GM12874 (cell line): ENCODE measurements at regions not wholly inside any gene's neighbourhood (a gene's known extent, or its start where the extent isn't known, plus 50 kb on each side); places are given as distances from the start of the nearest gene placed in this dataset.

ENCODE experiments used
- TF ChIP-seq, protein P1 (sequence below): IDR thresholded peaks from 2 replicates; pipeline ENCODE4 v1.5.1; 2011; ENCODE audit warnings: low read depth, mild to moderate bottlenecking, control low read depth, low read length, moderate library complexity; ENCODE audit not compliant: insufficient read depth

- TF ChIP-seq, protein P1, sequence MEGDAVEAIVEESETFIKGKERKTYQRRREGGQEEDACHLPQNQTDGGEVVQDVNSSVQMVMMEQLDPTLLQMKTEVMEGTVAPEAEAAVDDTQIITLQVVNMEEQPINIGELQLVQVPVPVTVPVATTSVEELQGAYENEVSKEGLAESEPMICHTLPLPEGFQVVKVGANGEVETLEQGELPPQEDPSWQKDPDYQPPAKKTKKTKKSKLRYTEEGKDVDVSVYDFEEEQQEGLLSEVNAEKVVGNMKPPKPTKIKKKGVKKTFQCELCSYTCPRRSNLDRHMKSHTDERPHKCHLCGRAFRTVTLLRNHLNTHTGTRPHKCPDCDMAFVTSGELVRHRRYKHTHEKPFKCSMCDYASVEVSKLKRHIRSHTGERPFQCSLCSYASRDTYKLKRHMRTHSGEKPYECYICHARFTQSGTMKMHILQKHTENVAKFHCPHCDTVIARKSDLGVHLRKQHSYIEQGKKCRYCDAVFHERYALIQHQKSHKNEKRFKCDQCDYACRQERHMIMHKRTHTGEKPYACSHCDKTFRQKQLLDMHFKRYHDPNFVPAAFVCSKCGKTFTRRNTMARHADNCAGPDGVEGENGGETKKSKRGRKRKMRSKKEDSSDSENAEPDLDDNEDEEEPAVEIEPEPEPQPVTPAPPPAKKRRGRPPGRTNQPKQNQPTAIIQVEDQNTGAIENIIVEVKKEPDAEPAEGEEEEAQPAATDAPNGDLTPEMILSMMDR: no peak
Measured at GRCh38 chr1:5681654-5682053, 310.6 kb downstream of the NPHP4 start.

- TF ChIP-seq, protein P1: no peak
Measured at GRCh38 chr1:5680600-5680999, 311.6 kb downstream of the NPHP4 start.

- TF ChIP-seq, protein P1: no peak
Measured at GRCh38 chr1:5678759-5679158, 313.5 kb downstream of the NPHP4 start.

GRCh38 chr1:5670590-5671350 is 321.5 kb downstream of the NPHP4 start:
- TF ChIP-seq, protein P1: no peak

DNA sequence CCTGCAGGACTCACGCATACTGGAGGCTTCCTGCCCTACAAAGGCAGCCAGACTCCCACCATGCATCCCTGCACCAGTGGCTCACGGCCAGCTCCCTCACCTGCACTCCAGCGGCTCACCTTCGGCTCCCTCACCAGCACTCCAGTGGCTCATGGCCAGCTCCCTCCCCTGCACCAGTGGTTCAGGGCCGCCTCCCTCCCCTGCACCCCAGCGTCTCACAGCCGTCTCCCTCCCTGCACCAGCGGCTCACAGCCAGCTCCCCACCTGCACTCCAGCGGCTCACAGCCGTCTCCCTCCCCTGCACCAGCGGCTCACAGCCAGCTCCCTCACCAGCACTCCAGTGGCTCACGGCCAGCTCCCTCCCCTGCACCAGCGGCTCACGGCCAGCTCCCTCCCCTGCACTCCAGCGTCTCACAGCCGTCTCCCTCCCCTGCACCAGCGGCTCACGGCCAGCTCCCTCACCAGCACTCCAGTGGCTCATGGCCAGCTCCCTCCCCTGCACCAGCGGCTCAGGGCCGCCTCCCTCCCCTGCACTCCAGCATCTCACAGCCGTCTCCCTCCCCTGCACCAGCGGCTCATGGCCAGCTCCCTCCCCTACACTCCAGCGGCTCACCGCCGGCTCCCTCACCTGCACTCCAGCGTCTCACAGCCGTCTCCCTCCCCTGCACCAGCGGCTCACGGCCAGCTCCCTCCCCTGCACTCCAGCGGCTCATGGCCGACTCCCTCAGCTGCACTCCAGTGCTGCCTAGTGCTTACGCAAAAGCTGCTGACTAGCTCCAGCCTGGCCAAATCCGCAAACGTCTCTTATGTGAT is 324.5 kb downstream of the NPHP4 start:
- TF ChIP-seq, protein P1: no peak

DNA sequence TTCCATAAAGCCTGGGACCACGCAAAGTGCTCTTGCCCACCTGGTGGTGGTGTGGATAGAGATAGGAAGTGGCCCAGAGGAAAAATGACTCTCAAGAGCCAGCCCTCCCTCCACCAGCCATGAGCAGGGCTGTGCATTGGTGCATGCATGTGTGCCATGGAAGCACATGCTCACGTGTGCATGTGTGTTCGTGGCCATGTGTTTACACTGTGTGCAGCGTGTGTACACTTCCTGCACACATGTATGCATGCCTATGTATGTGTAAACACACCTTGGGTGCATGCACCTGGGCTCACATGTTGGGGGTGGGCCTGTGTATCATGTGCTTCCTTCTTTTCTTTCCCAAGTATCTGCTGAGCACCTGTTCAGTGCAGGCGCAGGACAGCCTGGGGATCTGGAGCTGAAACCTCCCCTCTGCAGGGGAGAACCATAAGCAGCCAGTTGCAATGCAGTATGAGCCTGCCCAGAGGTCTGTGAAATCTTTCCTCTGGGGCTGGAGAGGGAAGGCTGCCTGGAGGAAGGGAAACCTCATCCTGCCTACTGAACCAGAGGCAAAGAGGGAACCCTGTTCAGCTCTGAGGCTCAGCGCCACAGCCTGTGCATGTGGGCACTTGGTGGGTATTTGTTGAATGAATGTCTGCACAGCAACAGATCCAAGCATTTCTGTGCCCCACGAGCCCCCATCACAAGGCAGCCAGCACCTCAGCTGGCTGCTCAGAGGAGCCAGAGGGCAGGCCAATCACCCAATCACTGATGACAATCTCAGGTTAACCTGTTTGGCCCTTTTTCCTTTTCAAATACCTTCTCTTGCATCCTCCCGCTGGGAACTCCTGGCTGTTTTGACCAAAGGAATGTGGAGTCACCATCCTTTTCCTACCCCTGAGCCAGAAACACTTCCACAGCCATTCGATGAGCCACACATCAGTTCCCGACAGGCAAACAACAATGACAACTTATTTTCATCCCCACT is 327.0 kb downstream of the NPHP4 start:
- TF ChIP-seq, protein P1: no peak
